OCI-LY1 (cell line): ENCODE measurements at regions not wholly inside any gene's neighbourhood (a gene's known extent, or its start where the extent isn't known, plus 50 kb on each side); places are given as distances from the start of the nearest gene placed in this dataset.

Experiments used
- CTCF ChIP-seq: fragments of 200-600 bp; sonication (generic), shearing (Covaris generic); IDR thresholded peaks from 2 replicates; pipeline ENCODE4 v1.5.1; 2017; ENCODE audit warnings: mild to moderate bottlenecking, antibody characterized with exemption, low read length, moderate library complexity, mixed read lengths
- EZH2 ChIP-seq: fragments of 200-600 bp; sonication (generic), shearing (Covaris generic); IDR thresholded peaks from 2 replicates; pipeline ENCODE4 v1.8.0; 2017; ENCODE audit warnings: borderline replicate concordance, mixed run types, mild to moderate bottlenecking, antibody characterized with exemption, low read length, moderate library complexity, mixed read lengths

GRCh38 chr2:129803032-129803431 lies 176.4 kb upstream of the RAB6C start:
- no peak for TF ChIP-seq CTCF
- TF ChIP-seq EZH2: no peak
